ENCODE measurements at regions not wholly inside any gene's neighbourhood (a gene's known extent, or its start where the extent isn't known, plus 50 kb on each side); places are given as distances from the start of the nearest gene placed in this dataset.

DNA sequence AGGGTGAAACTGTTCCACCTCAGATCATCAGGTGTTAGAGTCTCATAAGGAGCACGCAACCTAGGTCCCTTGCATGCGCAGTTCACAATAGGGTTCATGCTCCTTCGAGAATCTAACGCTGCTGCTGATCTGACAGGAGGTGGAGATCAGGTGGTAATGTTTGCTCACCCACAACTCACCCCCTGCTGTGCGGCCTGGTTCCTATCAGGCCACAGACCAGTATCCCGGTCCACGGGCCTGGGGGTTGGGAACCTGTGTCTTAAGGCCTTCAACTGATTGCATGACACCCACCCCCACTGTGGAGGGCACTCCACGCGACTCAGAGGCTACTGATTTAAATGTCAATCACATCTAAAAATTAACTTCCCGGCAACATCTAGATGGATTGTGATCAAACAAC, 411.2 kb upstream of the SULF2 start:
- DNase-seq (ENCODE audit: extremely low read depth, low read depth, low spot score) = no peak

DNA sequence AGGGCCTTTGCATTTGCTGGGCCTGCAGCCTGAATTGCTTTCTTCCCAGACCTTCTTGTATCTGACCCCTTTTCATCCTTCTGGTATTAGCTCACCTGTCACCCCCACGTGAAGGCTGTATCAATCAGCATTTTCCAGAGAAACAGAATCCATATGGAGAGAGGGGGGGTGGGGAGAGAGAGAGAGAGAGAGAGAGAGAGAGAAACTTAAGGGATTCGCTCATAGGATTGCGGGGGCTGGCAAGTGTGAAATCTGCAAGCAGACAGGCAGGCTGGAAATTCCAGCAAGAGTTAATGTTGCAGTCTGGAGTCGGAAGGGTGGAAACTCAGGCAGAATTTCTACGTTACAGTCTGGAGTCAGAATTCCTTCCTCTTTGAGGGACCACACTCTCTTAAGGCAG, 410.7 kb upstream of the SULF2 start:
- DNase-seq (ENCODE audit: extremely low read depth, low read depth, low spot score) = no peak

DNA sequence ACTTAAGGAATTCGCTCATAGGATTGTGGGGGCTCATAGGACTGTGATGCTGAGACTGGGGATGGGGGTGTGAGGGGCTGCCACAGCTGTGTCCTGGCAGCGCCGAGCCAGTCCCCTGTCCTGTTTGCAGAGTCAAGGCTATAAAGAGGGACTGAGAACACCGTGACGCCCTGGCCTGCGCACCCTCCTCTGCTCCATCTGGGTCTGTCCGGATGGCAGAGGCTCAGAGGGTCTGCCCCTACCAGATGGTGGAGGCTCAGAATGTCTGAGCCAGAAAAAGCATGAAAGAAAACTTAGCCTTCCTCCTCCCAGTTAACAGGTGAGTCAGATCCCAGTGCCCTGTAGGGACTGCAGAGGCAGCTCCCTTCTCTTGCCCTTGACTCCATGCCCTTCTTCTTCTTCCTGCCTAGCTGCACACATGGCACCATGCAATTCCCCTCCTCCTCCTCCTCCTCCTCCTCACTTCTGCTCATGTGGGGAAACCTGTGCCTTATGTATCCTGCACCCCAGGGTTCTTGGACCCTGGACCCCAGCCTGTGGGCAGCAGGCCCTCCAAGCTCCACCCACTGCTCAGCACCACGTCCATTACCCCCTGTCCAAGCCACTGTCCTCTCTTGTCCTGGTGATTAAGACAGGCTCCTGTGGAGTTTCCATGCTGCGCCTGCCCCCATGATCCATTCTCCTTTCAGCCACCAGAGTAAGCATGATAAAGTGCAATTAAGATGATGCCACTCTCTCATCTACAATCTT, 410.0 kb upstream of the SULF2 start:
- DNase-seq (ENCODE audit: extremely low read depth, low read depth, low spot score) = no peak

DNA sequence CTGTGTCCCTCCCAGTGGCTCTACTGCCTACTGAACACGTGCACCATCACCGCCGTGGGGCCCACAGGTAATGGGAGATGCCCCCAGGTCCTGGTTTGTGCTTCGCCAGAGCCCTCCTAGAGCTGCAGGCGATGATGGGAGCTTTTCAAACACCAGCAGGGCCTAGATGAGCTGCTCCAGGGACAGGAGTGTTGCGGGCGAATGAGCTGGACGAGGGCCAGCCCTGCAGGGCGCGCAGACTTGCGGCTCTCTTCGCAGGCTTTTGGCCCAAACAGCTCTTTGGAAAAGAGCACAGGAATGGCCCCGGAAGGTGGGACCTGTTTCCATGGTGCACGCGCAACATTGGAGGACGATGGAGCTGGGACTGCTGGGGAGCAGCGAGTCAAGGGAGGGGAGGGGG, 409.3 kb upstream of the SULF2 start:
- DNase-seq (ENCODE audit: extremely low read depth, low read depth, low spot score) = no peak

DNA sequence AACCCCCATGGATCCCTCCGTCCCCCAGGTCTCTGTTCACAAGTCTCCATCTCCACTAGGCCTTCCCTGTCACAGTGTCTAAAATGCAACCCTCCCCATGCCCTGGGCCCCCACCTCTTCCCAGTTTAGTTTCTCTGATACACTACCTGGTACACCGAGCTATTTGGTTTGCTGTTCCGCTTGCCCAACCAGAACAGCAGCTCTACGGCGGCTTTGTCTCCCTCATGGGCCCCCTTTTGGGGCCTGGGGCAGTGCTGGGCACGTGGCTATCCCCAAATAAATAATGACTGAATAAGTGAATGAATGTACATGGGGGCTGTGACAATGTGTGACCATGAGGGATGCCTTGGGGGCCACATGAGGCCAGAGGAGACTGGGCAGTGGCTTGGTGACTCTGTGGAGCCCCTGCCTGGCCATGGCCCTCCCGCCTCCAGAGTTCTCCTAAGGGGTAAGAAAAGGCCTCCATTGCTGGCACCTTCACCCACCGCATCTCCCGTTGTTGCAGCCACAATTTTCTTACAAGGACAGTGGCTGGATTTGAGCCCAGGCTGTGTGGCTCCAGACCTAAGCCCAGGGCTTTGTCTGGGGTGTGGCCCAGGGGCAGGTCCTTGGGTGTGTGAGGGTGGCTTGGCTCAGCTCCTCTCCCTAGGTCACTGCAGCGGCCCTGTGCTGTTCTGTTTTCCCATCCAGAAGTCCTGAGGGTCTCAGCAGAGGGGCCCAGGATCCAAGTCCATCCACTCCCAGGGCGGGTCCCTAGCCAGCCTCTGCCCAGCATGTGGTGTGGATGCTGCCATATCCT, 408.5 kb upstream of the SULF2 start:
- no peak for DNase-seq (ENCODE audit: extremely low read depth, low read depth, low spot score)

DNA sequence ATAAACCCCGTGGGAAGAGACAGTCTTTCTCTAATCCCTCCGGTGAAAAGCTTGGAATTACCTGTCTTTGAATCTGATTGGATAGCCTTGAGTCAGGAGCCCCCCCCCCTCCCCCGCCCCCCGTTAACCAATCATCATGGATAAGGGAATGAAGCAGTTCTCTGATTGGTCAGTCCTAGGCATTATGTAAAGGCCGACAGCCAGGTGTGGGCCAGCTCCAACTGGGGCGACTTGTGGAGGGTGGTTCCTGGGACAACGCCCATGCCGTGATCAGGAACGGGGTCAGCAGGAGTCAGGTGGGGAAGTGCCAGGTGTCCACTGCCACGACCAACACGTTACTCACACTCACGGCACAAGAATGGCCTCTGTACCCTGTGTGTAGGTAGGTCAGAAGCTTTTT, 406.8 kb upstream of the SULF2 start:
- no peak for DNase-seq (ENCODE audit: extremely low read depth, low read depth, low spot score)

DNA sequence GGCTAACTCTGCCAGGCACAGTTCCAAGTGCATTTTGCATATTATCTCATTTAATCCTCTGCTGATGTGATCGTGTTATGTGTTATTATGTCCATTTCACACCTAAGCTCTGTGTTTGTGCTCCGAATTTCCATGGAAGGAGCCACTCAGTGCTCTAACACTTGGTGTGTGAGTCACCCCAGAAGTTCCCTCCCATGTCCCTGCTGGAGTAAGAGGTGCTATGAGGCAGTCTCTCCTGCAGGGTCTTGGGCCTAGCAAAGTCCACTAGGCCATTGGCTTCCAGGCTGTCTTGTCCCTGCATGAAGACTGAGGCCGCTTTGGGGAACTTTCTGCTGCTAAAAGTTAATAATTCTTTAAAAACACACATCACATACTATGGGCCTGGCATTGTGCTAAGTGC, 405.9 kb upstream of the SULF2 start:
- no peak for DNase-seq (ENCODE audit: extremely low read depth, low read depth, low spot score)

DNA sequence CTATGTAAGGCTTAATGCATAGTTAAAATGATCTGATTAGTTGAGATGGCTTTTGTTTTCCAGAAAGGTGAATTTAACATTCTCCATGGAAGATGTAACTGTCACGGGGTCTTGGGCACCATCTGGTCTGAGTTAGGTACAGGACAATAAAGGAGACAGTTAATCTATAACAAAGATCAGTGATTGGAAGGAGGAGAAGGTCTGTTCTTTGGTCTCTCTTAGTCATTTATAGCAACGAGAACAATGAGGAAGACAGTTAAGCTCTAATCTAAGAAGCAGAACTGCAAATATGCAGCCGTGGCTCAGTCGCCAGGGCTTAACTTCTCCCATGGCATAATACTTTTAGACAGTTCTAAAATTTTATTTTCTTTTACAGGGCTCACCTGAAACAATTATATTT, 405.5 kb upstream of the SULF2 start:
- DNase-seq (ENCODE audit: extremely low read depth, low read depth, low spot score) = no peak

DNA sequence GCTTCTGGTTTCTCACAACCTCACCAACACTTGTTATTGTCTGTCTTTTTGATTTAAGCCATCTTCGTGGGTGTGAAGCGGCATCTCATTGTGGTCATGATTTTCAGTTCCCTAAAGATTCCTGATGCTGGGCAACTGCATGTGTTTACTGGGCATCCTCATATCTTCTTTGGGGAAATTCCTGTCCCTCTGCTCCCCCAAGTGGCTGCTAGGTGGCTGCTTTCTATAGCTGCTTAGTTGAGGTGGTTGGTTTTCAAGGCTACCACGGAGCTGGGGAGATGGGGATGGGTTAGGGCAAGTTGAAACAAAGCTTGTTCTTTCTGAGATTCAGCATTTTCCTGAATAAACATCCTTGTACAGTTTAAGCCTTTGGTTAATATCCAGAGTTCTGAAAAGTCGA, 403.9 kb upstream of the SULF2 start:
- DNase-seq (ENCODE audit: extremely low read depth, low read depth, low spot score) = no peak

DNA sequence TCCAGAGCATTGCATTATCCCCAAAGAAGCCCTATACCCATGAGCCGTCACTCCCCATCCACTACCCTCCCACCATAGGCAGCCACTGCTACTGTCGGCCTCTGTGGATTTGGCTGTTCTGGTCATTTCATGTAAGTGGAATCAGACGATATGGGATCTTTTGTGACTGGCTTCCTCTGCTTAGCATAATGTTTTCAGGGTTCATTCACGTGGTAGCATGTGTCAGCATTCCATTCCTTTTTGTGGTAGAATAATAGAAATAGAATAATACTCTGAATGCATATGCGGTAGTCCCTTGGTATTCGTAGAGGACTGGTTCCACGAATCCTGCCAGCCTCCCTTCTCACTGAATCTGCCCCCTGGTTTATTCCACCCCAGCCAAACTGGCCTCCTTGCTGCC, 402.6 kb upstream of the SULF2 start:
- no peak for DNase-seq (ENCODE audit: extremely low read depth, low read depth, low spot score)

DNA sequence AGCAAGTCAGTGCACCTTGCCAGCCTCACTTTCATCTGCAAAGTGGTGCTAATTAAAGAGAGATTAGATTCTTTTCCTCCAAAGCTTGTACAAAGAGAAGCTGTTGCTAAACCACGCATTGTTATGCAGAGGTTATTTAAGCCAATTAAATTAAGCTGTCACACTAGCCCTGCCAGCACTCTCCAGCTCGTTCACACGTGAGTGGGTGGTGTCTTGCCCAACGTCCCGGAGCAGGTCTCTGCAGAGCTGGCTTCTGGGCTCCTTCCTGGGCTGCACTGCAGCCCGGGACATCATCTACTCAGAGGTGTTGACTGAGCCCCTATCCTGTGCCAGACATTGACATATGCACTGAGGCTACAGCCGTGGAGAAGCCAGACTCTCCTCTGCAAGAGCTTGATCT, 401.6 kb upstream of the SULF2 start:
- no peak for DNase-seq (ENCODE audit: extremely low read depth, low read depth, low spot score)

DNA sequence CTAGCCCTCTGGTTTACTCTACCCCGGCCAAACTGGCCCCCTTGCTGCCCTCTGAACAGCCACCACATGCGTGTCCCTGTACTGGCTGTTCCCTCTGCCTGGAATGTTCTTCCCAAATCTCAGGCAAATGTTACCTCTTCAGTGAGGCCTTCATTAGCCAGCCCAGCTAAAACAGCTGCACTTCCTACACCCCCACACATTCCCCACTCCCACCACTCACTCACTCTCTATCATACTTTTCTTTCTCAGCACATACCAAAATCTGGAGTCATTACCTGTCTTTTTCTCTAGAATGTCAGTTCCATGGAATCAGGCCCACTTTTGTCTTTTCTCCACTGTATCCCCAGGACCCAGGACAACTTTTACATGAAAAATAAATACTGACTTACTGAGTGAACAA, 401.2 kb upstream of the SULF2 start:
- no peak for DNase-seq (ENCODE audit: extremely low read depth, low read depth, low spot score)

DNA sequence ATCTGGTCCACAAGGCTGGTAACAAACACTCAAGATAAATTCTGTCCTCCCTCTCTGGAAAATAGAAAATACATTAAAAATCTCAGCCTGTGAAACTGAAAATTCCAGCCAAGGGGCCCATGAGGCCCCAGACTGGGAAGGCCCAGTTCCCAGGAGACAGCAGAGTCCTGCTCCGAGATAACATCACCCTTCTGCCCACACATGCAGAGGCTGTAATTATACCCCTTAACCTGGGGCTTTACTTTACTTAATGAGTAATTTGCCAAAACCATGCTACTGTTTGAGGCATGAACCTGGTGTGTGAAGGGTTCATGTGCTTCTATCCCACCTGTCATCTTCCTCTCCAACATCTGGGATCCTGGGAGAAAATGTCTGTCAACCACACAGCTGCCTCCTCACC, 398.9 kb upstream of the SULF2 start:
- DNase-seq (ENCODE audit: extremely low read depth, low read depth, low spot score) = no peak

DNA sequence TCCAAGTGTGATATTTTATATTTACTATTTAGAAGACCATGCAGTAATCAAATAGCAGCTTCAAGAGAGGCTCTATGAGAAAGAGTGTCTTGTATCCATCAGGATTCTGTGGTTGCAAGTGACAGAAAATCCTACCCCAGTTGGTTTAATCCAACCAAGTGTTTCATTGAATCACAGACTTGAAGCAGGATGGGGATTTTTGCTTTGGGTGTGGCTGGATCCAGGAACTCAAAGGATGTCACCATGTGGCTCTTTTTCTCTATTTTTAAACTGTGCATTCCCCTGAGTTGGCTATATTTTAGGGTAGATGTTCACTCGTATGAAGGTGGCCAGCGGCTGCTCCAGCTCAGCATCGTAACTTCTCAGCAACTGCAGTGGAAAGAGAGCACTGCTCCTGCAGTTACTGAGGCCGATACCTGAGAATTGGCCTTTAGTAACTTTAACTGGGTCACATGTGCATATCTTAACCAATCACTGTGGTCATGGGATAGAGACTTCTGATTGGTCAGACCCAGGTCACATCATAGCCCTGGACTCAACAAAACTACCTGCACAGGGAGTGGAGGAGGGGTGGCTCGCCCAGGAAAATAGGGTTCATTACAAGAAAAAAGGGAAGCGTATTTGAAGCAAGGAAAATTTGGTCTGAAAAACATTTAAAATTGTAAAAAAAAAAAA, 396.1 kb upstream of the SULF2 start:
- DNase-seq (ENCODE audit: extremely low read depth, low read depth, low spot score) = no peak

DNA sequence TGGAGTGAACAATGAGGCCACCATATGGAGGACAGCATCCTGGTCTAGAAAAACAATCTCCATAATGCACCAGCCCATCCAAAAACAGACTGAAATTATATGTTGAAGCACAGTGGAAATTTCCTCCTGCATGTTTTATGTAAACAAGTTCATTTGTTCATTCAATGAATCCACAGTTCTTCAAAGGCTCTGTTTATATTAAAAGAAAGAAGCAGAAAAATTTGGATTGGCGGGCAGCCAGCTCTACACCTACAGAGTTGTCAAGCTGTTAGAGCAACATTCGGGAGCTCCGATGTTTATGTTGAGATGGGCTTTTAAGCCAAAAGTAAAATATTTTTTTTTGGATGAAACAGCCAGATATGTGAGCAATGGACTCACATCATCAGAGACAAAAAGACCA, 395.3 kb upstream of the SULF2 start:
- no peak for DNase-seq (ENCODE audit: extremely low read depth, low read depth, low spot score)

DNA sequence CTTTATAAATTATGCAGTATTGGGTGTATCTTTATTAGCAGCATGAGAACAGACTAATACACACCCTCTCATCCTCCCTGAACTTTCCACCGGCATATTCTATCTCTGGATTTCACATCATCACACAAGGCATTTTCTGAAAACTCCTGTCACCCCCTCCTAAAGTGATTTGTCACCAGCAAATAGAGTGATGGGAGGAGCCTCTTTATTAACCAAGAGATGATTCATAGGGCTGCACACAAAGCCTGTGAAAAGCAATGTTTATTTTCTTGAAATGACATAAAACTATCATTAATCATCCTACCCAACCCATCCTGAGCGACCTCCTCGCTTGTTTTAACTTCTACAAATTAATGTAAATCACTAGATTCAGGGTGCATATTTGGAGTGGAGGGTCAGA, 394.7 kb upstream of the SULF2 start:
- no peak for DNase-seq (ENCODE audit: extremely low read depth, low read depth, low spot score)

DNA sequence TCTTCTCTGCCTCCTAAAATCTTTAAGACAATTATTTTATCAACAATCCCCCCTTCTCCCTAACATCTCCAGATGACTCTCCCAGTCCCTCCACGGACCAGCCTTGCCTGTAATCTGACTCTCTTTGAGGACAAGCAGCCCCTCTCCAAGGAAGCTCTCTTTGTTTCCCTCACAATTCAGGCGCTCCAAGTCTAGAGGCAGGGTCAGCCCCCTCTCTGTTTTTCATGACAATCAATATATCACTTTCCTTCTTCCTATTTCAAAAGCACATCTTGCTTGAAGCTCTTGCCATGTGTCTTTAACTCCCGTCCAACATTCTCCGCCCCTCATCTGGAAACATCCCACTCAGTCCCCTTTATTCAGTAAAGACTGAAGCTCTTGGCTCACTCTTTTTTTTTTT, 393.4 kb upstream of the SULF2 start:
- DNase-seq (ENCODE audit: extremely low read depth, low read depth, low spot score) = no peak

DNA sequence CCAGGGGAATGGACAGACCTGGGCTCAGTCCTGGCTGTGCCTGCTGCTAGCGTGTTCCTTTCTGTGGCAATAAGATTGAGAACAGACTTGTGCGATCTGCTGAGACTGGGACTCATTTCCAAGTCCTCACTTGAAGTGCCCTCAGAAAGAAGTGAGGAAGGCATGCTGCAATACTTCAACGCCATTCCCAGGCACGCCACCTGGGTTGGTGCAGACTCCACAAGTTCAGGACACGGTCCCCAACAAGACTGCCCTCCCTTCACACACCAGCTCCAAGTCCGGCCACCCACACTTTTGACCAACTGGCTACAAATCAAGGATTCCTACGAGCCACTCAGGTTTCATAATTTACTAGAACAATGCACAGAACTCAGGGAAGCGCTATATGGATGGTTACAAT, 391.8 kb upstream of the SULF2 start:
- DNase-seq (ENCODE audit: extremely low read depth, low read depth, low spot score) = no peak

DNA sequence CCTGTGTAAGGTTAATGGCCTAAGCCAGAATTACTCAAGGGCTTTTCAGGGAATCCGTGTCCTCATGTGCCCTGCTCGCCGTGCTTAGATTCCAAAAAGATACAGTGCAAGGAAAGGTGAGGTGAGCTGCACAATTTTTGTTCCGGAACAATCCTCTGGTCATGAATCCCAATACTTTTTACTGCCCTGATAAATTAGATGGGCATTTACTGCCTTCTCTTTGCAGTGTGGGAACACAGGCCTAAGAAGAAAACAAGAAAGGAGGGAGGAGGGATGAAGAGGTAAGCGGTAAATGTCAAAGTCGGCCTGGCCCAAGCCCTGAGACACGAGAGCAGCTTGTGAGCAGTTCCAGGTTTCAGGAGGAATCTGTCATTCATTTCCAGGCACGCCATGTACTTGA, 390.9 kb upstream of the SULF2 start:
- DNase-seq (ENCODE audit: extremely low read depth, low read depth, low spot score) = no peak

DNA sequence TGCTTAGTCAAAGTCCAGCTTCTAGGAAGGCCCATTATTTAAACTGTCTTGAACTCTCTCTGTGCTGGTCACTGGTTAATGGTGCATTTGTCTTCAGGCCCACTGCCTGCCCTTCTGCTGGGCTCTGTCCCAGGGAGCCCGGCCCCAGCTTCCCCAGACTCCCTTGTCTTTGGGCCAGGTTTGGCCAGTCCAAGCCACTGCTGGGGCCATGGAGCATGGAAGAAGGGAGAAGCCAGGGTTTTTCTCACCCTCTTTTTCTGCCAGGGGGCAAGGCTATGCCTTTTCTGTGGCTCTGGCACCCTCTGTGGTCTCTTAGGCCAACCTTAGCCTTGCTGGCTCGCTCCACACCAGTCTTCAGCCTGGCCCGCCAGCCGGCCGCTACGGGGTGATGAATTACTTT, 390.0 kb upstream of the SULF2 start:
- no peak for DNase-seq (ENCODE audit: extremely low read depth, low read depth, low spot score)

DNA sequence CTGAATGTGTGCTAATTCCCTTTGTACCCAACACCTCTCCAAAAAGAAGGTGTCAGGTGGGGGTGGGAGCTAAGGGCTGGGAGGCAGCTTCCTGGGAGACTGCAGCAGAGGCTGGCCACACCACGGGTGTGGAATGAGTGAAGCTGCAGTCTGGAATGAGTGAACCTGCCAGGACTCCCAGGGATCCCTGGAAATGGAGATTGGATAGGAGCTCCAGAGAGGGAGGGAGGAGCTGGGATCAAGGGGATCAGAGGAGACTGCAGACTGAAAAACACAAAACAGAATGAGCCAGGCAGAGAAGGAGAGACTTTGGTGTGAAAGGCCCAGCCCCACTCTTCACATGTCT, 387.0 kb upstream of the SULF2 start:
- DNase-seq (ENCODE audit: extremely low read depth, low read depth, low spot score) = no peak

All from glomerular endothelial cell (primary cell).